GM12864 (cell line): ENCODE measurements at regions not wholly inside any gene's neighbourhood (a gene's known extent, or its start where the extent isn't known, plus 50 kb on each side); places are given as distances from the start of the nearest gene placed in this dataset.

Experiments used
- DNase-seq: peaks from one replicate; pipeline ENCODE4 v3.0.0-alpha.2; 2011; ENCODE audit warnings: low read depth
- H3K4me3 ChIP-seq: 2 replicates; pipeline ENCODE4 v1.5.1; 2011; ENCODE audit warnings: mild to moderate bottlenecking, low read depth, low read length, control low read depth
- TF ChIP-seq, protein P1 (sequence below): IDR thresholded peaks from 2 replicates; pipeline ENCODE4 v1.5.1; 2011; ENCODE audit warnings: low read depth, mild to moderate bottlenecking, moderate library complexity, low read length, control low read depth, inconsistent platforms; ENCODE audit errors: missing control alignments

DNA sequence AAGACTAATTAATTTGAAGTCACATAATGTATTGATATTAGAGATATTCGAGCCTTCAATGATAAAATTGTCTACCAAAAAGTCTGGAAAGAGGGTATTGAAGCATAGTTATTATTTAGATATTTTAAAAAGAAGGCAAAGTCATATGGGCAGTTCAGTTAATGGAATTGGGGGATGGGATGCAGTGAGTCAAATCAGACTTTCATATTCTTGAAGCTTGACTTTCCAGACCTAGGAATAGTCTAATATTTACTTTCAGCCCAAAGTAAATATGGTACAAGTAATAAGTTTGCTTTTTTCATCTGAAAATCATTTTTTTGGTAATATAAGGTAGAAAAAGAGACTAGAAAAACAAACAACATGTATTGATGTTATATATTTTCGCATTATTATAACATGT lies 2017.8 kb downstream of the C4orf33 start:
- TF ChIP-seq, protein P1, sequence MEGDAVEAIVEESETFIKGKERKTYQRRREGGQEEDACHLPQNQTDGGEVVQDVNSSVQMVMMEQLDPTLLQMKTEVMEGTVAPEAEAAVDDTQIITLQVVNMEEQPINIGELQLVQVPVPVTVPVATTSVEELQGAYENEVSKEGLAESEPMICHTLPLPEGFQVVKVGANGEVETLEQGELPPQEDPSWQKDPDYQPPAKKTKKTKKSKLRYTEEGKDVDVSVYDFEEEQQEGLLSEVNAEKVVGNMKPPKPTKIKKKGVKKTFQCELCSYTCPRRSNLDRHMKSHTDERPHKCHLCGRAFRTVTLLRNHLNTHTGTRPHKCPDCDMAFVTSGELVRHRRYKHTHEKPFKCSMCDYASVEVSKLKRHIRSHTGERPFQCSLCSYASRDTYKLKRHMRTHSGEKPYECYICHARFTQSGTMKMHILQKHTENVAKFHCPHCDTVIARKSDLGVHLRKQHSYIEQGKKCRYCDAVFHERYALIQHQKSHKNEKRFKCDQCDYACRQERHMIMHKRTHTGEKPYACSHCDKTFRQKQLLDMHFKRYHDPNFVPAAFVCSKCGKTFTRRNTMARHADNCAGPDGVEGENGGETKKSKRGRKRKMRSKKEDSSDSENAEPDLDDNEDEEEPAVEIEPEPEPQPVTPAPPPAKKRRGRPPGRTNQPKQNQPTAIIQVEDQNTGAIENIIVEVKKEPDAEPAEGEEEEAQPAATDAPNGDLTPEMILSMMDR = no peak
- H3K4me3 ChIP-seq = no peak overlapping the region
- no peak for DNase-seq

- TF ChIP-seq, protein P1 = no peak
- DNase-seq = no peak
- H3K4me3 ChIP-seq = no peak overlapping the region
These were observed 2023.7 kb downstream of the C4orf33 start for GRCh38 chr4:131119661-131120060.

- no peak overlapping the region for H3K4me3 ChIP-seq
- DNase-seq = no peak
- TF ChIP-seq, protein P1 = no peak
These were observed 2011.9 kb upstream of the PCDH10 start for GRCh38 chr4:131137196-131137595.

DNA sequence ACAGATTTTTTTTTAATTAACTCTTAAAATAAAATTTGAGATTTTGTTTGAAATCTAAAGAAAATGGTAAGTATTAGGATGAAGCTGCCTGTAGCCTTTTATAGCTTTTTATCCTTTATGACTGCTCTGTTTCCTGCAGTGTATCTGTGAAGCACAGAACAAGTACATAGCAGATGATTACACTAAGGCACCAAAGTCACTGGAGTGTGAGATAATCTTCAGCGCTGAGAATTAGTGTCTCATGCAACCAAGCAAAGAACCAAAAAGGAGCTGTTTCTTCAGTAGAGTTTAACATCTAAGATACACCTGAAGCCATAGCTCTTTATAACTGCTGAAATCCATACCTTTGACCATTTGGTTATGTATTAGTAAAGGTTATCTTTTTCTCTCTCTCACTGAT lies 1989.8 kb upstream of the PCDH10 start:
- H3K4me3 ChIP-seq = no peak overlapping the region
- no peak for DNase-seq
- TF ChIP-seq, protein P1 = no peak

- no peak for DNase-seq
- TF ChIP-seq, protein P1 = no peak
- H3K4me3 ChIP-seq = no peak overlapping the region
These were observed 1956.8 kb upstream of the PCDH10 start for GRCh38 chr4:131192318-131192717.

DNA sequence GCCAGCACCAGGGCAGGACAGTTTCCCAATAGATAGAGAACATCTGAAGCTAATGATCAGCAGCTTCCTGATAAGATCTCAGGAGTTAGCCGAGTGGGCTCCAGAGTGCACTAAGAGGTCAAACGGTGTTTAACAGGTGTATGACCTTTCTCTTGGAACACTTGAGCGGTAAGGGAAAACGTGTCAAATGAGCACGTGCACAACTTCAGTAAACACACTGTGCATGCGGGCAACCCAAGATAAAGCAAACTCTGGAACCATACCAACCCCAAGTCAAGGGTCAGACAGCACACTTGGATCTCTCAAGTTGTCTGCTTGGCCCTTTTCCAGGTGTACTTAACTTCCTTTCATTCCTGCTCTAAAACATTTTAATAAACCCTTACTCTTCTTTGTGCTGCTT lies 1941.5 kb upstream of the PCDH10 start:
- no peak for DNase-seq
- no peak overlapping the region for H3K4me3 ChIP-seq
- TF ChIP-seq, protein P1 = no peak

DNA sequence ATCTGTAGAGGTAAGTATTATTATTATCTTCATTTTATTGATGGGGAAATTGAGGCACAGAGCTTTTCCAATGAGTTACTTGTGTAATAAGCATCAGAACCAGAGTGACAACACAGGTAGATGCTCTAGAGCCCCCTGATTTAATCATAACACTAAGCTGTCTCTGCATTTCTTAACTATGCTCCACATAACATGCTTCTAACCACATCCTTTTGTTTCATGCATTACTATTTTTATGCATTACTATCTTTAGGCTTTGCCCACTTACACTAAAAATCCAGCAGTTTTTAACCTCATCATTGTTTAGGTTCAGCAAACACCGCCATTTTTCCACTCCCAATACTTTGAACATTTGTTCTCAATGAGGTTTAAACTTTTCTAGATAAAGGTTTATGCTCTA lies 1900.8 kb upstream of the PCDH10 start:
- TF ChIP-seq, protein P1 = no peak
- no peak overlapping the region for H3K4me3 ChIP-seq
- DNase-seq = no peak
